ENCODE measurements at regions not wholly inside any gene's neighbourhood (a gene's known extent, or its start where the extent isn't known, plus 50 kb on each side); places are given as distances from the start of the nearest gene placed in this dataset.

DNA sequence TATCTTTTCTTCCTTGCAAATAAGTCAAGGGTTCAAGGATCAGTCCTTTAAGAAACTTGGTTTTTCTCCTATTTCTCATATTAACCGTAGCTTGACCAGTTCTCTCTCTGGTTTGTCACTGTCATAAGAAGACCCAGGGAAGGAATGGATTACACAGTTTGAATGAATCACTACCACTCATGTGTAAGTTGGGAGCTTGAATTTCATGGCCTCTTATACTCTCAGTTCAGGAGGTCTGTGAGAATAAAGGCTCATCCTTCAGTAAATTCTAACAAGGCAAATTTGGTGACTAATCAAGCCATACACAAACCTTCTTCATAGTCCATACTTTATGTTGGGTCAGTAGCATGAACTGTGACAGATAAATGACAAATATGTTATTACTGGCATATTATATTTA, 323.1 kb upstream of the ACTBL2 start:
- TF ChIP-seq EZH2 (IDR thresholded peaks at IDR 0.05) (no peak), POLR2AphosphoS5 (IDR thresholded peaks at IDR 0.05; ENCODE audit: borderline replicate concordance, low read depth, low read length) (no peak), FOXP2 (optimal IDR thresholded peaks at IDR 0.05; ENCODE audit: control extremely low read depth, extremely low read length, insufficient read depth) (no peak)

All from SK-N-MC (cell line).